ENCODE measurements at regions not wholly inside any gene's neighbourhood (a gene's known extent, or its start where the extent isn't known, plus 50 kb on each side); places are given as distances from the start of the nearest gene placed in this dataset.

GRCh38 chr3:162224746-162225145, 728.1 kb downstream of the OTOL1 start:
- TF ChIP-seq CTCF (conservative IDR thresholded peaks at IDR 0.05 in 1 of 2, IDR thresholded peaks at IDR 0.05 in 1 of 2; ENCODE audit: low read depth in 1 of 2, low read length in 2 of 2) (no peak), EZH2 (IDR thresholded peaks at IDR 0.05; ENCODE audit: low read length, missing control alignments) (no peak)
